ENCODE measurements at regions not wholly inside any gene's neighbourhood (a gene's known extent, or its start where the extent isn't known, plus 50 kb on each side); places are given as distances from the start of the nearest gene placed in this dataset.
A peak's percentile ranks its signal among the peaks of the same experiment; 100 is the strongest.

GRCh38 chr20:6450841-6451240 is 316.6 kb upstream of the BMP2 start:
- Histone ChIP-seq H3K27me3 (no peaks in the 10 kb centered on the region), H3K27ac (no peak overlapping the region), H3K4me1 (peaks cover 0 to 13% (median 2%) of the 10 kb centered on the region in 10 experiments; a peak in 7 of 20 replicates), H3K9ac (no peak overlapping the region), H3K36me3 (no peaks in the 10 kb centered on the region), H3K4me3 (no peak overlapping the region), H4K20me1 (no peaks in the 10 kb centered on the region), H3K4me2 (no peak overlapping the region), H3K9me3 (replicated peaks in 1 of 11) (peaks cover 0 to 5% (median 0%) of the 10 kb centered on the region in 11 experiments; a peak in 1 of 22 replicates)
- no peak for TF ChIP-seq Cebpa-rat (IDR thresholded peaks at IDR 0.05)

DNA sequence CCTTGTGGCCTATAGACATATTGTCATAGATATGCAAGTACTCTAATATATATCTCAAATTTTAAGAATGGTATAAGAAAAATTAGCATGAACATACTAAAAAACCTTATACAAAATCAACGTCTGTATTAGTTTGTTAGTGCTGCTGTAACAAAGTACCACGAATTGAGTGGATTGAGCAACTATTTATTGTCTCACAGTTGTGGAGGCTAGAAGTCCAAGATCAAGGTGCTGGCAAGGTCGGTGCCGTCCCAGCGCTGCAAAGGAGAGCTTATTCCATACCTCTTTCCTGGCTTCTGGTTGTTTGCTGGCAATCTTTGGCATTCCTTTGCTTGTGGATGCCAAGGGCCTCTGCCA is 317.6 kb upstream of the FERMT1 start:
- H3K9ac ChIP-seq, result no peak overlapping the region
- peaks cover 0 to 5% (median 0%) of the 10 kb centered on the region in 11 experiments; a peak in 1 of 22 replicates for H3K36me3 ChIP-seq
- H3K4me1 ChIP-seq, result peaks cover 0 to 20% (median 9%) of the 10 kb centered on the region in 10 experiments; a peak in 10 of 20 replicates
- no peak overlapping the region for H3K27ac ChIP-seq
- no peak overlapping the region for H3K4me3 ChIP-seq
- no peaks in the 10 kb centered on the region for H3K27me3 ChIP-seq
- H3K4me2 ChIP-seq, result peak overlapping the region in 1 of 11 experiments; percentile 34; a peak in 2 of 22 replicates
- peaks cover 0 to 12% (median 0%) of the 10 kb centered on the region in 11 experiments; a peak in 7 of 22 replicates for H3K9me3 ChIP-seq (replicated peaks in 1 of 11)
- H4K20me1 ChIP-seq, result no peaks in the 10 kb centered on the region
- TF ChIP-seq Cebpa-rat (IDR thresholded peaks at IDR 0.05), result no peak

- Histone ChIP-seq H3K4me2 (peak overlapping the region in 6 of 11 experiments; percentile 6 to 72 (median 29); a peak in 10 of 22 replicates), H4K20me1 (no peaks in the 10 kb centered on the region), H3K9me3 (replicated peaks in 1 of 11) (peaks cover 0 to 12% (median 0%) of the 10 kb centered on the region in 11 experiments; a peak in 7 of 22 replicates), H3K4me3 (no peak overlapping the region), H3K27me3 (no peaks in the 10 kb centered on the region), H3K4me1 (peaks cover 0 to 20% (median 9%) of the 10 kb centered on the region in 10 experiments; a peak in 10 of 20 replicates), H3K27ac (peak overlapping the region in 1 of 11 experiments; percentile 36; a peak in 1 of 22 replicates), H3K9ac (0 out of 22 replicates have a peak overlapping the region, but pooled peaks of 1 of the 11 experiments have one; percentile 13), H3K36me3 (peaks cover 0 to 5% (median 0%) of the 10 kb centered on the region in 11 experiments; a peak in 1 of 22 replicates)
- no peak for TF ChIP-seq Cebpa-rat (IDR thresholded peaks at IDR 0.05)
Measured at GRCh38 chr20:6439737-6440442, 317.1 kb upstream of the FERMT1 start.

DNA sequence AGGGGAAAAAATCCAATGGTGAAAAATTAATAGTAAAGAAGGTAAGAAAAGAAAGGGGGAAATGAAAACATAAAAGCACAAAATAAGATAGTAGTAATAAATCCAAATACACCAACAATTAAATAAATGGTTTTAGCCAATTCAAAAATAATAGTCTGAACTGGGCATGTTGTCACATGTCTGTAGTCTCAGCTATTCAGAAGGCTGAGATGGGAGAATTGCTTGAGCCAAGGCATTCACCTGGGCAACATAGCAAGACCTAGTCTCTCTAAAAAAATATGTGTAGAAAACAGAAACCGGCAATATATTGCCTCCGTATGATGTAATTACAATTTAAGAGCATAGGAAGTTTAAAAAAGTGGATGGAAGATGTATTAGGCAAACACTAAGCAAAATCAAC is 311.3 kb upstream of the FERMT1 start:
- Histone ChIP-seq H4K20me1 (no peaks in the 10 kb centered on the region), H3K4me3 (no peak overlapping the region), H3K27me3 (no peaks in the 10 kb centered on the region), H3K9ac (no peak overlapping the region), H3K4me2 (no peak overlapping the region), H3K27ac (no peak overlapping the region), H3K36me3 (peaks cover 0 to 5% (median 0%) of the 10 kb centered on the region in 11 experiments; a peak in 1 of 22 replicates), H3K9me3 (replicated peaks in 1 of 11) (peaks cover 0 to 20% (median 3%) of the 10 kb centered on the region in 11 experiments; a peak in 9 of 22 replicates), H3K4me1 (peaks cover 0 to 3% (median 1%) of the 10 kb centered on the region in 10 experiments; a peak in 9 of 20 replicates)
- TF ChIP-seq Cebpa-rat (IDR thresholded peaks at IDR 0.05), result no peak

DNA sequence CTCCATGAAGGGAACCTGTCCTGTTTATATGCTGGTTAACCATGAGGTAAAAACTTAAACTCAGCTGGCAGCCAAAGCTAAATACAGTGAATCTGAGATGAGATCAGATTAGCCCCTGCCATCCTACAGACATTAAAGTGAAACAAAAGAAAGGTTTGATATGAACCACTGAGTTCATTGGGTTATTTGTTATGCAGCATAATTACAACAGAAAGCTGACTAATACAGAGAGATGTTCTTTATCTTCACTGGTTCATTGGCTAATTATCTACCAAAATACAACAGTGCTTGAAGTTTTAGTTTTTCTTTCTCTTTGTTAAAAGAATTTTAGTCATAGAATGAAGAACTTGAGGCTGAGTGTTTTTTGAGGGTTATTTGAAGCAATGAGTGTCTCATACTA is 307.6 kb upstream of the FERMT1 start:
- Histone ChIP-seq H3K4me3 (no peak overlapping the region), H3K4me2 (no peak overlapping the region)

GRCh38 chr20:6426287-6426891 is 303.6 kb upstream of the FERMT1 start:
- TF ChIP-seq Cebpa-rat (IDR thresholded peaks at IDR 0.05), result no peak
- H3K36me3 ChIP-seq, result no peaks in the 10 kb centered on the region
- no peak overlapping the region for H3K4me3 ChIP-seq
- H4K20me1 ChIP-seq, result no peaks in the 10 kb centered on the region
- H3K27me3 ChIP-seq, result 0 out of 22 replicates have a peak, but pooled peaks cover 0 to 4% (median 0%) of the 10 kb centered on the region in 11 experiments
- no peak overlapping the region for H3K9ac ChIP-seq
- peaks cover 0 to 31% (median 11%) of the 10 kb centered on the region in 10 experiments; a peak in 16 of 20 replicates for H3K4me1 ChIP-seq
- H3K9me3 ChIP-seq (replicated peaks in 1 of 11), result peaks cover 0 to 8% (median 0%) of the 10 kb centered on the region in 11 experiments; a peak in 3 of 22 replicates
- H3K4me2 ChIP-seq, result peak overlapping the region in 10 of 11 experiments; percentile 9 to 80 (median 33); a peak in 14 of 22 replicates
- H3K27ac ChIP-seq, result peak overlapping the region in 2 of 11 experiments; percentile 37 to 44; a peak in 3 of 22 replicates

More for the DNA sequence above, 307.6 kb upstream of the FERMT1 start:
- no peak for TF ChIP-seq Cebpa-rat (IDR thresholded peaks at IDR 0.05)
- Histone ChIP-seq H3K27me3 (no peaks in the 10 kb centered on the region), H3K4me1 (peaks cover 0 to 29% (median 11%) of the 10 kb centered on the region in 10 experiments; a peak in 16 of 20 replicates), H4K20me1 (no peaks in the 10 kb centered on the region), H3K9me3 (replicated peaks in 1 of 11) (peaks cover 0 to 8% (median 0%) of the 10 kb centered on the region in 11 experiments; a peak in 3 of 22 replicates), H3K36me3 (no peaks in the 10 kb centered on the region), H3K27ac (no peak overlapping the region), H3K9ac (no peak overlapping the region)

DNA sequence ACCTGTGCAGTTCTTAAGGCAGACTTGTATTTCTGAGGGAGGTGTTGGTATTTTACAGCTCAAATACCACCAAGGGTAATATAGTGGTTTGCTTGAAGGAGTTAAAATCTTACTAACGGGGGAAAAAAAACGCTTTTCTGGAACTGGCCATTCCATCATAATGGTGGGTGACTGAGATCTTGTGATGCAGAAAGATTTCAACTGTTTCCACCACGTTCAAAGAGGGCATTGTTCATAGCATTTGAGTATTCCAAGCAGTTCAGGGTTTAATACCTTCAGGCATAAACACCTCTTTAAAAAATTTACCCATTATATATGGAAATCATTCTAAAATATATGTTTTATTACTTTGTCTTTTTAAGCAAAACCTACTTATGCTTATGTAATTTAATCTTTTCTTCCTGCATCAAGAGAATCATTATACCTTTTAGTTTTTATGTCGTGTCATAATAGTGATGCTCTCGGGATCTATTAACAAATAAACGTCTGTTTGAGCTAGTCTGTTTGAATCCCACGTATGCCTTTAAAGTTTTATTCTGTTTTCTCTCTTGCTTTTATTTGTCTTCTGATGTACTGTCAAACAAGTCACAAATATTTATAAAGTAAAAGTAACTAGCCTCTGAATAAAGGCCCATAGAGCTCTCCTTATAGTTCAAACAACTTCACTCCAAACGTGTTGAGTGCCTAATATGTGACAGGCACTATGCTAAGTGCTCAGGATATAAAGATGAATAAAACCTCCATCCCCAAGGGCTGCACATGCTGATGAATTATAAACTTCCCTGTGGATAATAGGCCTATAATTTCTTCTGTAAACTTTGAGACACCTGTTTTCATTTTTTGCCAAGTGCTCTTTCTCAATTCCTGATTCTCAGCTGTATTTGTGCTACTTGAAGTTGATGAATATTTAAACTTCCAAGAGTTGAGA is 298.8 kb upstream of the FERMT1 start:
- 0 out of 22 replicates have a peak, but pooled peaks cover 0 to 4% (median 0%) of the 10 kb centered on the region in 11 experiments for H3K27me3 ChIP-seq

GRCh38 chr20:6420336-6420735 is 297.5 kb upstream of the FERMT1 start:
- Histone ChIP-seq H3K27ac (no peak overlapping the region), H3K36me3 (no peaks in the 10 kb centered on the region), H3K9me3 (replicated peaks in 1 of 11) (no peaks in the 10 kb centered on the region), H3K4me2 (no peak overlapping the region), H3K27me3 (0 out of 22 replicates have a peak, but pooled peaks cover 0 to 4% (median 0%) of the 10 kb centered on the region in 11 experiments), H3K4me3 (no peak overlapping the region), H3K9ac (no peak overlapping the region), H4K20me1 (no peaks in the 10 kb centered on the region), H3K4me1 (peaks cover 0 to 12% (median 0%) of the 10 kb centered on the region in 10 experiments; a peak in 4 of 20 replicates)
- no peak for TF ChIP-seq Cebpa-rat (IDR thresholded peaks at IDR 0.05)

More for the DNA sequence above, 298.8 kb upstream of the FERMT1 start:
- H3K4me3 ChIP-seq, result no peak overlapping the region
- no peak overlapping the region for H3K4me2 ChIP-seq
- TF ChIP-seq Cebpa-rat (IDR thresholded peaks at IDR 0.05), result no peak
- no peaks in the 10 kb centered on the region for H4K20me1 ChIP-seq
- no peaks in the 10 kb centered on the region for H3K36me3 ChIP-seq
- H3K9me3 ChIP-seq (replicated peaks in 1 of 11), result no peaks in the 10 kb centered on the region
- H3K9ac ChIP-seq, result no peak overlapping the region
- peaks cover 0 to 25% (median 1%) of the 10 kb centered on the region in 10 experiments; a peak in 15 of 20 replicates for H3K4me1 ChIP-seq
- no peak overlapping the region for H3K27ac ChIP-seq

All from BLaER1 treated with 17β-estradiol and CSF1 and Interleukin-3, amounts not matched to agents 10 nM and 100 nM (cell line).